OCI-LY3 (cell line): ENCODE measurements at regions not wholly inside any gene's neighbourhood (a gene's known extent, or its start where the extent isn't known, plus 50 kb on each side); places are given as distances from the start of the nearest gene placed in this dataset.

Experiments used
- CTCF ChIP-seq: fragments of 200-600, 300-600 bp; sonication (generic); IDR thresholded peaks from 2 replicates; pipeline ENCODE4 v1.5.1; 2014; ENCODE audit warnings: antibody characterized with exemption, low read length, low read depth
- EZH2phosphoT487 ChIP-seq: fragments of 200-600 bp; shearing (Covaris generic); IDR thresholded peaks from 2 replicates; pipeline ENCODE4 v1.6.1; 2018; ENCODE audit warnings: antibody characterized with exemption, mixed run types, low read depth

DNA sequence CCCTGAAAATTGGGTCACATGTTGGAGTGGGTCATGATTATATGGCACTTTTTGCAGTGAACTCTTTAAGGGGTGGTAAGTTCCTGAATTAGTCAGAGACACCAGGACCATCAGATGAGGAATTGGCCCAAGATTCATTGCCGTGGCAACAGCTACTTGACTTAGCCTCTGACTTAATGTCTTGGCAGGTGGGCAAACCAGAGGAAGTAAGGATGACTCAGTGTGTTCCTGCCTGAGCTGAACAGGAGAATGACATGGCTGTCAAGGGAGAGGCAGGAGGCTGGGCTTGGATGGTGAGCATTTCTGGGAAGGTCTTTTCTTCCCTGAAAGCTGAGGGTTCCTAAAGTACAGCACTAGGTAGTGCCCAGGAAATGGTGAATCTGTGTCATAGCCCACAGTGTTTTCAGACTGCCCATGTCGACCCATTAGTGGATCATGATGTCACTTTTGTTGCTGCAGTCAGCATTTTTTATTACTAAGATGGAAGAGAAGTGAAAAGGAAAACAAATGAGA is 170.1 kb upstream of the PWP1 start:
- TF ChIP-seq CTCF (no peak), EZH2phosphoT487 (no peak)
